Epithelial cell of esophagus (primary cell): ENCODE measurements at regions not wholly inside any gene's neighbourhood (a gene's known extent, or its start where the extent isn't known, plus 50 kb on each side); places are given as distances from the start of the nearest gene placed in this dataset.

Experiments used
- DNase-seq: peaks from one replicate; pipeline ENCODE4 v3.0.0; 2010; ENCODE audit warnings: low read depth
- H3K4me3 ChIP-seq: 2 replicates; pipeline ENCODE4 v1.5.1; 2011; ENCODE audit warnings: mild to moderate bottlenecking, low read length, control low read depth
- TF ChIP-seq, protein P1 (sequence below): IDR thresholded peaks from 2 replicates; pipeline ENCODE4 v1.5.1; 2011; ENCODE audit warnings: low read depth, mild to moderate bottlenecking, low read length, control low read depth, inconsistent platforms; ENCODE audit not compliant: insufficient read depth; ENCODE audit errors: missing control alignments

DNA sequence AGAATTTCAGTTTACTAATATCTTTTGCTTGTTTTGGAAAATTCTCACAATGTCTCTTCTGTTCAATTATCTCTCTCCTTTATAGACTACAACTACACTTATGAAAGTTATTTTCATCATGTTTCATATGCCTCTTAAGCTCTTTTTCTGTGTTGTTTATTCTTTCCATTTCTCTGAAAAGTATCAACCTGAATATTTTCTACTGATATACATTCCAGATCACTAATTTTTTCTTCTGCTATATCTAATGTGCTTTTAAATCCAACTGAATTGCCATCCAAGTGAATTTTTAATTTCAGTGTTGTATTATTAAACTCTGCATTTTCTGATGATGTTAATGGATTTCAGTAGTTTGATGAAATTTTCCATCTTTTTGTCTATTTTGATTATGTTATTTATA, 301.3 kb downstream of the HRH4 start:
- no peak for DNase-seq
- H3K4me3 ChIP-seq: no peak overlapping the region
- TF ChIP-seq, protein P1, sequence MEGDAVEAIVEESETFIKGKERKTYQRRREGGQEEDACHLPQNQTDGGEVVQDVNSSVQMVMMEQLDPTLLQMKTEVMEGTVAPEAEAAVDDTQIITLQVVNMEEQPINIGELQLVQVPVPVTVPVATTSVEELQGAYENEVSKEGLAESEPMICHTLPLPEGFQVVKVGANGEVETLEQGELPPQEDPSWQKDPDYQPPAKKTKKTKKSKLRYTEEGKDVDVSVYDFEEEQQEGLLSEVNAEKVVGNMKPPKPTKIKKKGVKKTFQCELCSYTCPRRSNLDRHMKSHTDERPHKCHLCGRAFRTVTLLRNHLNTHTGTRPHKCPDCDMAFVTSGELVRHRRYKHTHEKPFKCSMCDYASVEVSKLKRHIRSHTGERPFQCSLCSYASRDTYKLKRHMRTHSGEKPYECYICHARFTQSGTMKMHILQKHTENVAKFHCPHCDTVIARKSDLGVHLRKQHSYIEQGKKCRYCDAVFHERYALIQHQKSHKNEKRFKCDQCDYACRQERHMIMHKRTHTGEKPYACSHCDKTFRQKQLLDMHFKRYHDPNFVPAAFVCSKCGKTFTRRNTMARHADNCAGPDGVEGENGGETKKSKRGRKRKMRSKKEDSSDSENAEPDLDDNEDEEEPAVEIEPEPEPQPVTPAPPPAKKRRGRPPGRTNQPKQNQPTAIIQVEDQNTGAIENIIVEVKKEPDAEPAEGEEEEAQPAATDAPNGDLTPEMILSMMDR: no peak

DNA sequence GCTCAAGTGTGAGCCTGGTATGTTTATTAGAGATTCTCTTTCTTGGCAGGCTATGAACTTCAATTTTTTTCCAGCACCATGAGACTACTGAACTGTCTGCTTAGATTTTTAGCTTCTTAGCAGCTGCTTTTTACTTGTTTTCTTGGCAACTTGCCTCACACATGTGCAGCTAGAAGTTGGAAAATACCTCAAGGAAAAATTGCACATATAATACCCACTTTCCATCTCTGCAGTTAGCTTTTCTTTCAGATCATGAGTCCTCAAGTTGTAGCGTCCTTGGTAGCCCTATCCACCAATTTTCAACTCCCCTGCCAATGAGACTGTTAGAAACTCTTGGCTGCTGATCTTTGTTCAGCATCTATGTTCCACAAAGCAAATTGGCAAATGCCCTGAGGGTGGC, 302.1 kb downstream of the HRH4 start:
- no peak for DNase-seq
- TF ChIP-seq, protein P1: no peak
- no peak overlapping the region for H3K4me3 ChIP-seq

DNA sequence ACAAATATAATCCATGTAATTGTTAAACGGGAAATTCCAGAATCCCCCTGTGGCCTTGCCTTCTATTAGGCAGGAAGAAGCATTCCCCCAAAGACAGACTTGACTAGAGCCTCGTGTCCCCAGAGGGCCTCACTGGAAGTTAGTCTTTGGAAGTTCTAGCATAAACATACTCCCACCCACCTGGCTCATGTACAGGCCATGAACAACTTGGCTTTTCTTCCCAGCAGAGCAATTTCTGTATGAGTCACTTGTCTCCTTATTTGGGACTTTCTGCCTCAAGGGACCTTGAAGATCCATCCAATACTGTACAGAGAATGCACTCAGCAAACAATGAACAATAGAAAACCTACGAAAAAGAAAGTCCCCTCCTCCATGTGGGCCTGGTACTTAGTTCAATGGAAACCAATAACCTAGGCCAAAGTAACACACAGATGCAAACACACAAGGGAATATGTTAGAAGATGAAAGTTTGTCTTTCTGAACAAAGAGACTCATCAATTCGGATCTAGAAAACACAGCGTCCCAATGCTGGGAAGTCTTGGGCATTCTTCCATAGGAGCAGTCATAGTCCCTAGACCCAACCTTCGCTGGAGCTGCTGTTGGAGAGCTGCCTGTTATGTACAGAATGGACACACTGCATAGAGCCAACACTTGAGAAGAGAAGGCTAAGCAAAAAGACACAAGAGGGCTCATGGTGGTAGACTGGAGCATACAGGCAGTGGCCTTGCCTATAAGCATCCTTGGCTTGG, 303.5 kb downstream of the HRH4 start:
- DNase-seq: peak; percentile 8
- no peak overlapping the region for H3K4me3 ChIP-seq
- TF ChIP-seq, protein P1: no peak

DNA sequence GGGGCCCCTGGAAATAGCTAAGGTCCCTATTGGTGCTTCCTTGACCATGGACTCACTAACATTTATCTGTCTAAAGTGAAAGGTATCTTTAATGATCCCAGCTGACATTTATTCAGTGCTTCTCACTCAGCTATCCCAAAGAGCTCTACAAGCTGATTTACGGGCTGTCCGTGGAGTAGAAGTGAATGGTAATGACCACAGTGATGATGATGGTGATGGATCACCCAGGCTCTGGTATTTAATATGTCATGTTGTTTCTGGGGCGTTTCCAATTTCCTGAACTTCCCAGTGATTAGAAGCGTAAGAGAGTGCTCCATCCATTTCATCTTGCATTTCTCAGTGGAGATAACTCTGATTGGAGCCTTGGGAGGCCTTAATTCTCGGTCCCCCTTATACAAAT, 304.3 kb downstream of the HRH4 start:
- no peak overlapping the region for H3K4me3 ChIP-seq
- no peak for DNase-seq
- TF ChIP-seq, protein P1: no peak

DNA sequence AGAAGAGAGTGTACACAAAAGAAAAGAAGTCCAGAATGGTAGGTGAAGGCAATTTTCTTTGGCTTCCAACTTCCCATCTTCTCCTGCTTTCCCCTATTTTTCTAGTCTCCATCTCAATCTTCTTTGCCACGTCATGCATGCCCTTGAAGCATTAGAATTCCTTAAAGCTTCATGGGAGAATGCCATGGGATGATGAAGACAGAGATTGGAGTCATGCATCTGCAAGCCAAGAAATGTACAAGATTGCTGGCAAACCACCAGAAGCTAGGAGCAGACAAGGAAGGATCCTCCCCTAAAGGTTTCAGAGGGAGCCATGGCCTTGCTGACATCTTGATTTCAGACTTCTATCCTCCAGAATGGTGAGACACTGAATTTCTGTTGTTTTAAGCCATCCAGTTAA, 305.9 kb downstream of the HRH4 start:
- TF ChIP-seq, protein P1: no peak
- no peak overlapping the region for H3K4me3 ChIP-seq
- DNase-seq: no peak

DNA sequence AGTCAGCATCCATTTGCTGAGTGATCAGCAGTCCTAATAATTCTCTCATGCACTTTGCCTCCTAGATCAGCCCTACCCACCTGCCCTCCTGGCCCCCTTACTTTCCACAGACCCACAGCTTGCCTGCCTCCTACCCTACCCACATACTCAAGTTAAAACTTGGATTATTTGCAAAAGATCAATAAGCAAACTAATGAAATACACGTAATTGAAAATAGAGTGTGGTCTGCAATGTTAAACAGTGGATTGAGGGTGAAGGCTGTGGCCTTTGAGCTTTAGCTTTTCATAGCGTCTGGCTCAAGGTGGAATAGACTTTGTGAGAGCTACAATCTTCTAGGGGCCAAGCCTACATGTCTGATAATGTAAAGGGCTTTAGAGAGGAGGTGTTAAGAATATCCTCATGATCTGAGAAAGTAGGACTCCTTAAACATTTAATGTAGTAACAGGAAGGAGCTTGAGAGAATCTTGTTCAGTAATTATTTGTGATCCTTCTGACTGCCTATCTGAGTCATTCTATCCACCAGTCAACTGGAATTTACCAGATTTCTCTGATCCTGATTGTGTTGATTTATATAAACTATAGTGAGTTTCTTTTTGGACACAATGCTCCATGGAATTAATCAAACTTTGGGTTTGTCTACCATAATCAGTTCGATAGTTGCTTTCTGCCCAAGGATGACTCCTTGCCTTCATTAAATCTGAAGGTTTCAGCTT, 310.0 kb downstream of the HRH4 start:
- TF ChIP-seq, protein P1: no peak
- no peak for DNase-seq
- no peak overlapping the region for H3K4me3 ChIP-seq
